AG09319 (cell line): ENCODE measurements at regions not wholly inside any gene's neighbourhood (a gene's known extent, or its start where the extent isn't known, plus 50 kb on each side); places are given as distances from the start of the nearest gene placed in this dataset.
"Not testable (repeated sequence)": the region's sequence is repeated elsewhere in the genome, so short reads cannot be mapped to it uniquely, and the experiment has no call there.

Experiments
- DNase-seq: peaks from one replicate; pipeline ENCODE4 v3.0.0-alpha.2; 2010; ENCODE audit warnings: low read depth; ENCODE audit errors: extremely low read depth
- CTCF ChIP-seq: IDR thresholded peaks from 2 replicates; pipeline ENCODE4 v1.5.1; 2011; ENCODE audit warnings: low read depth, mild to moderate bottlenecking, inconsistent platforms, low read length, moderate library complexity

- no peak for DNase-seq
- peak; percentile 7 for TF ChIP-seq CTCF
Measured at GRCh38 chr7:13115157-13115772, 427.8 kb downstream of the ARL4A start.

GRCh38 chr7:13115855-13116254 is 428.4 kb downstream of the ARL4A start:
- TF ChIP-seq CTCF: no peak
- DNase-seq: no peak

- TF ChIP-seq CTCF: peak; percentile 54
- no peak for DNase-seq
Measured at GRCh38 chr7:13117103-13117502, 429.7 kb downstream of the ARL4A start.

- TF ChIP-seq CTCF: no peak
- DNase-seq: no peak
Measured at GRCh38 chr7:13117592-13117991, 430.2 kb downstream of the ARL4A start.

GRCh38 chr7:13124629-13125028 is 437.2 kb downstream of the ARL4A start:
- not testable (repeated sequence) for DNase-seq

DNA sequence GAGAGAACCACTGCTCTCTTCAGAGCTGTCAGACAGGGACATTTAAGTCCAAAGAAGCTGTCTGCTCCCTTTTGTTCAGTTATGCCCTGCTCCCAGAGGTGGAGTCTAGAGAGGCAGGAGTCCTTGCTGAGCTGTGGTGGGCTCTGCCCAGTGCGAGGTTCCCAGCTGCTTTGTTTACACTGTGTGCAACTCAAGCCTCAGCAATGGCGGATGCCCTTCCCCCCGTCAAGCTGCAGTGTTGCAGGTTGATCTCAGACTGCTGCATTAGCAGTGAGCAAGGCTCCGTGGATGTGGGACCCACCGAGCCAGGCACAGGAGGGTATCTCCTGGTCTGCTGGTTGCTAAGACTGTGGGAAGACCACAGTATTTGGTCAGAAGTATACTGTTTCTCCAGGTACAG is 438.9 kb downstream of the ARL4A start:
- TF ChIP-seq CTCF: no peak
- no peak for DNase-seq

- no peak for DNase-seq
- no peak for TF ChIP-seq CTCF
Measured at GRCh38 chr7:13130321-13130720, 442.9 kb downstream of the ARL4A start.

GRCh38 chr7:13130906-13131305 is 443.5 kb downstream of the ARL4A start:
- not testable (repeated sequence) for DNase-seq
